IPS-18c (cell line): ENCODE measurements at regions not wholly inside any gene's neighbourhood (a gene's known extent, or its start where the extent isn't known, plus 50 kb on each side); places are given as distances from the start of the nearest gene placed in this dataset.
"Not testable (repeated sequence)": the region's sequence is repeated elsewhere in the genome, so short reads cannot be mapped to it uniquely, and the experiment has no call there.

Experiments
- H3K4me3 ChIP-seq: 2 replicates; pipeline ENCODE4 v1.7.0; 2013; ENCODE audit warnings: low read depth, mild to moderate bottlenecking, low read length, moderate library complexity; ENCODE audit not compliant: insufficient read depth
- H3K9me3 ChIP-seq: one replicate; pipeline ENCODE4 v1.6.1; 2013; ENCODE audit warnings: mild to moderate bottlenecking, low read length, moderate library complexity; ENCODE audit not compliant: control insufficient read depth, insufficient read depth

DNA sequence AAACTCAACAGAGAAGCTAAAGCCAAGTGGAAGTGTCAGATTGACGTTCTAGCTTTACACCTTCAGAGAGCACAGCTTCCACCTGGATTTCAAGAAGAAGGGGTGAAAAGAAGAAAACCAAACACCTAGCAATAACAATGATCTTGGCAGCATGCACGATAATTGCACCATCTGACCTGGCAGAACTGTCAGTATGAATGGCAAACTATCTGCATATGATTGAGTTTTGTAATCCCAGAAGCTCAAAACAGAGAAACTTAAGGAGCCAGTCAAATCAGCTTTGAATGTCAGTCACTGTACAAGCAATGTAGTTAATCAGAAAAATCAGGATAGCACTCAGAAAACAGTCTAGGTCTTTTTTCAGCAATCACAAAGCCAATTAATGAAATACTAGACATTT lies 427.1 kb downstream of the ZFHX3 start:
- no peak overlapping the region for H3K4me3 ChIP-seq
- no peaks in the 10 kb centered on the region for H3K9me3 ChIP-seq

DNA sequence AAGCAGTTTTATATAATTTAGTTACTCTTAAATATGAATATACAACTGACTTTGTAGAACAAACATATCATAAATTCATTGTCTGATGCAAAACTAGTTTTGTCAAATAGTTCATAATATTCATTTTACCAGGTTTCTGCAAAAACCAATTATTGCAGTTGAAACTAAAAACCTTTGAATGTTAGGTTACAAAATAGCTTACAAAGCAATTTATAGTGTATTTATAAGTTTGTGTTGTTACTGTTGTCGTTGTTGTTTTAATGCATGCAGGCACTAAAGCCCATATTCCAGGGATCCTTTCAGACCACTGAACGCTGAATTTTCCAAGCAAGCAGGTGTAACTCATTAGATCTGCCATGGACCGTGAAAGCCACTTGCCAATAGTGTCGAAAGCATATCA lies 427.6 kb downstream of the ZFHX3 start:
- no peak overlapping the region for H3K4me3 ChIP-seq
- H3K9me3 ChIP-seq = no peaks in the 10 kb centered on the region

DNA sequence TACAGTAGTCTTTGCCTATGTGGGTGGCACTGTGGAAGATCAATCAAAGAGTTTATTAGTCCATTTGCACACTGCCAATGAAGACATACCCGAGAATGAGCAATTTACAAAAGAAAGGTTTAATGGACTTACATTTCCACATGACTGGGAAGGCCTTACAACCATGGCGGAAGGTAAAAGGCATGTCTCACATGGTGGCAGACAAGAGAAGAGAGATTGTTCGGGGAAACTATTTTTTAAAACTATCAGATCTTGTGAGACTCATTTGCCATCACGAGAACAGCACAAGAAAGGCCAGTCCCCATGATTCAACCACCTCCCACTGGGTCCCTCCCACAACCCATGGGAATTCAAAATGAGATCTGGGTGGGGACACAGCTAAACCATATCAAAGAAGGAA lies 432.1 kb downstream of the ZFHX3 start:
- Histone ChIP-seq H3K9me3 (no peaks in the 10 kb centered on the region), H3K4me3 (no peak overlapping the region)

DNA sequence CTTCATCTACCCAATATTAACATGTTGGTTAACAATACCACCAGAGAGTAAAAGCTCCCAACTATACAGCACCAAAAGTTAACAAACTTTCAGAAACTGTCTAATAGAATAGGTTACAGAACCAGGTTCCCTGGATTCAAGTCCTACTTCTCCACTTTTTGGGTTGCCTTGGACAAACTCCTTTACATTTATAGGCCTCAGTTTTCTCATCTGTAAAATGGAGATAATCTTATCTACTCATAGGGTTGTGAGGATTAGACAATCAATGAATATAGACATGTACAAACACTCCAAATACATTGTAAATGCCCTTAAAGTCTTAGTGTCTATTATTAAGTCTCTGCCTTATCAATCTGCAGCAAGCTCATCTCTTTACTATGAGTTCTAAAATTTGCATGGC lies 435.2 kb downstream of the ZFHX3 start:
- Histone ChIP-seq H3K4me3 (no peak overlapping the region), H3K9me3 (no peaks in the 10 kb centered on the region)

DNA sequence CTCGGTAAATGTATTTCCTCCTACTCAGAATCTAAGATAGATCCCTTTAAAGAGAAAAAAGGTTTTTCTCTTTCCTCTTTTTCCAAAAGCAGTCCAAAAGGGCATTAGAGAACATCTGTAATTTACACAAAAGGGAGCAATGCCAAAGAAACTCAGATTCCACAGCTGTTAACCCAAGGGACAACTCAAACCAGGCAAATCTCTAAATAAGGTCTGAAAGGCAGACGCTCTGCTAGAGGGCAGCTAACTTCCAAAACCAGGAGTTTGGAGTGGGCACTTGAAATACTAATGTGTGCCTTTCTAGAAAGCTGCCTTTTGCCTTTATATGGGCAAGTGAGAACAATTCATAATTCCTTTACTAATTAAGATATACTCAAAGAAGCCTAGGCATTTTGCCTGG lies 435.7 kb downstream of the ZFHX3 start:
- no peaks in the 10 kb centered on the region for H3K9me3 ChIP-seq
- no peak overlapping the region for H3K4me3 ChIP-seq

DNA sequence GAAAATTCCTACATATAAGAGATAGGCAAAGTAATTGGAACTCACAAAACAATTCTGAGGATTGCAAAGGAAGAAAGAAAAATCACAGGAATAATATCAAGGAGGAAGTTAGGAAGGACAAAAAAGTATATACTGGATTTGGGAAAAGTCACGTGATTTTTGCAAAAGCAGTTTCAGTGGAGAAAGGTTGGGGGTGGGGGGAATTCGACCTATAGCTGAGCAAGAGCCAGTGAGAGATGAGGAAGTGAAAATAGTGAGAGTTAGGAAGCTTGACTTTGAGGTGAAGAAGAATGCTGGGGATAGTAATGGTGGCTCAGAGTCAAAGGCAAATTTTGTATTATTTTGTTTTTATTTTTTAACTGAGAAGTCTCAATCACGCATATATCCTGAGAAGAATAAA lies 438.0 kb upstream of the PMFBP1 start:
- H3K4me3 ChIP-seq = no peak overlapping the region
- H3K9me3 ChIP-seq = no peaks in the 10 kb centered on the region

DNA sequence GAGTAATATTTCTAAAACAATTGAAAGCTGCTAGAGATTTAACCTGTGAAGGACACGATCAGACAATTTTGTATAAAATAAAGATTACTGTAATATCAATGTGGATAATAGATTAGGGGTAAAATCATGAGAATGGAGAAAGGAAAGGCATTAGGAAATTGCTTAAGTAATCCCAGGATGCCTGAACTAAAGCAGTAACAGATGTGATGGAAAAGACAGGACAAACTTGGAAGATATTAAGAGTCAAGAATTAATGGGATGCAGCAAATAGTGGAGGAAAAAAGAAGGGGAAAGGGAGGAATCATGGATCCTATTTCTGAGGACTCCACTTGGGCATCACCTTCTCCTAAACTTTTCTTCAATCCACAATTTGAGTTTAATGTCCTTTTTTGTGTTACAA lies 437.1 kb upstream of the PMFBP1 start:
- no peak overlapping the region for H3K4me3 ChIP-seq
- H3K9me3 ChIP-seq = no peaks in the 10 kb centered on the region

DNA sequence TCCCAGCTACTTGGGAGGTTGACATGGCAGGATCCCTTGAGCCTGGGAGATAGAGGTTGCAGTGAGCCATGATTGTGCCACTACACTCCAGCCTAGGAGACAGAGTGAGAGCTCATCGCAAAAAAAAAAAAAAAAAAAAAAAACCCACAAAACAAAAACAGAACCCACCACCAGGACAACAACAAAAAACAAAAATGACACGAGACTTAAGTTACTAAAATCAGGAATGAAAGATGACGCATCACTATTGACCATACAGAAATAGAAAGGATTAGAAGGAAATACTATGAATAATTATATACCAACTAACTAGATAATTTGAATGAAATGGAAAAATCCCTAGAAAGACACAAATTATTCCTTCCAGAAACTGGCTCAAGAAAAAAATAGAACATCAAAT lies 432.4 kb upstream of the PMFBP1 start:
- no peak overlapping the region for H3K4me3 ChIP-seq

DNA sequence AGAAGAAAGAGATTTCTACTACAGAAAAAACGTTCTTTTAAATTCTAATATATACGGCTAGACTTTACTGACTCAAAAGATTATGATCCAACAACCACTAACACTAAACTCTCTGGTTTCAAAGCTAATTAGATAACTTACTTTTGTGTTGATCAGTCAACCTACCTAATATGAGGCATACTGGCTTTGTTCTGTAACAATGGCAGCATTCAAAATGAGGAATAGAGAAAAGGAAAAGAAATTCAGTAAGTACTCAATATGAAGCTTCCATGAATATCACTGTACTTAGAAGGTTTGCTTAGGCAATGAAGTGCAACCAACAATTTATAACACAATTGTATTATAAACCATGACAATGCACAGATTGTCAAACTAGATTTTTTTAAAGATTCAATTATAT lies 430.5 kb upstream of the PMFBP1 start:
- H3K9me3 ChIP-seq = no peaks in the 10 kb centered on the region
- no peak overlapping the region for H3K4me3 ChIP-seq

More for the DNA sequence above, 432.4 kb upstream of the PMFBP1 start:
- no peaks in the 10 kb centered on the region for H3K9me3 ChIP-seq

DNA sequence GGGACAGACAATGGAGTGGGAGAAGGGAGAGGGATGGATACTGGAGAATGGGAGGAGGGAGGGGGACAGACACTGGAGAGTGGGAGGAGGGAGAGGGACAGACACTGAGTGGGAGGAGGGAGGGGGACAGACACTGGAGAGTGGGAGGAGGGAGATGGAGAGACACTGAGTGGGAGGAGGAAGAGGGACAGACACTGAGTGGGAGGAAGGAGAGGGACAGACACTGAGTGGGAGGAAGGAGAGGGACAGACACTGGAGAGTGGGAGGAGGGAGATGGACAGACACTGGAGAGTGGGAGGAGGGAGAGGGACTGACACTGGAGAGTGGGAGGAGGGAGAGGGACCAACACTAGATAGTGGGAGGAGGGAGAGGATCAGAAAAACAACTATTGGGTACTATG lies 426.7 kb upstream of the PMFBP1 start:
- no peaks in the 10 kb centered on the region for H3K9me3 ChIP-seq
- no peak overlapping the region for H3K4me3 ChIP-seq

DNA sequence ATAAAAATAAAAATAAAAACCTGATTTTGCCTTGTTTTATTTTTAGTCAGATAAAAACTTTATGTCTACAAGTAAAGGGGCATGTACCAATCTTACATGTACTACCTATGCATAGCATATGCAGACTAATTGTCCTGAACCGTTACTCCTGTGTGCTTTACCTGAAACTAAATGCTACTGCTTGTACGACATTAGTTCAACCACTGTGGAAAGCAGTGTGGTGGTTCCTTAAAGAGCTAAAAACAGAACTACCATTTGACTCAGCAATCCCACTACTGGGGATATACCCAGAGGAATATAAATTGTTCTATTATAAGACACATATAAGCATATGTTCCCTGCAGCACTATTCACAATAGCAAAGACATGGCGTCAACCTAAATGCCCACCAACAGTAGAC lies 426.0 kb upstream of the PMFBP1 start:
- Histone ChIP-seq H3K9me3 (no peaks in the 10 kb centered on the region), H3K4me3 (no peak overlapping the region)

DNA sequence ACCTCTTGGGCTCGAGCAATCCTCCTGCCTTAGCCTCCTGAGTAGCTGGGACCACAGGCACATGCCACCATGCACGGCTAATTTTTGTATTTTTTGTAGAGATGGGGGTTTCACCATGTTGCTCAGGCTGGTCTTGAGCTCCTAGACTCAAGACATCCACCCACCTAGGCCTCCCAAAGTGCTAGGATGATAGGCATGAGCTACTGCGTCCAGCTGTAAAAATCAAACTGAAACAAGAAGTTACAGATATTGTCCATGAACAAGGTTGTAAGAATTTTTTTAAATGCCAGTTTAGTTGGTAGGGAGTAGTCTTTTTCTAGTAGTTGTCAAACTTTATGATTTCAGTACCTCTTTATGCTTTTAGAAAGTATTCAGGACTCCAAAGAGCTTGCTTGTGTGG lies 424.4 kb upstream of the PMFBP1 start:
- no peaks in the 10 kb centered on the region for H3K9me3 ChIP-seq
- H3K4me3 ChIP-seq = no peak overlapping the region

DNA sequence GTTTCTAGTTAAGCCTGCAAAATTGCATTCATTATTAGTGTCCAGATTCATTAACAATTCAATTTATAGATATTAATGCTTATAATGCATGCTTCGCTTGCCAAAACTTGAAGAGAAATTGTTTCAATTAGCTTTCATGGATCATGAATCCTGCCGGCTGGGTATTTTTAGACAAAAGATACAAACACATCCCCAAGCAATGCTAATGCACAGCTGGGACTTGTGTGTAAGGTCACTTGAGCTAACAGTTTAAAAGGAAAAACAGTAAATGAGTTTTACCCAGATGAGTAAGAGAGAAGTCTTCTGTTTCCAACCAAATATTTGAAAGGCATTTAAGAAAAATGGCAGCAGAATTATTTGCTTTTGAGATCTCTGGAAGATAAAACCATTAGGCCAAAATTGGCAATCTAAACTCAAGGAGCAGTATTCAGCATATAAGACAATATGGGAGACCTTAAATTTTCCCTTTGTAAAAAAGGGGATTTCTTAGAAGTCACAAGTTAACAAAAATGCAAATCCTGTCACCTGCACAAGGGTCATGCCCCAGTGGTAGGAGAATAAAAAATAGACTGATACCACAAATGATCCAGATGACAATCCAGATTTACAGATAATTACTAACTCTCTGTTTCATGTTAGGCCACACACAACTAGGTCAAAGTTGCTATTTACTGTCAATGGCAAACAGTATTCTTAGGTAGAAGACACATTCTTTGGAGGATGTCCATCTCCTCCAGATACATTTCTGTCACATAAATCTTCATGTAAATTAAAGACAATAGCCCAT lies 418.4 kb upstream of the PMFBP1 start:
- Histone ChIP-seq H3K9me3 (no peaks in the 10 kb centered on the region), H3K4me3 (no peak overlapping the region)

DNA sequence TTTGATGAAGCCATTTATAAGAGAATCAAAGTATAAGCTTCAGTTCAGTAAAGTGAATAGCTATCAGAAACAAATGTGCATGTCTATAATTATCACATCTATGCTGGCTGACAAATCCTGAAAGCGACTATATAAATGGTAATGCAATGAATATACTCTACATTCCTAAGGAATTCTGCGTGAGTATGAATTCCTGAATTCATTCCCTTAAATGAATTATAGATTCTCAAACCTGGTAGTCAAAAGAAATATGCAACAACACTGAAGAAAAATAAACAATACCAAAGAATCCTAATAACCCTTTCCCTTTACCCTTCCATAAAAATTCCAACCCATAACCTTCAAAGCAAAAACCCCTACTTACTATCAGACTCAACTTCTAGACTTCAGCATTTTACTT lies 416.6 kb upstream of the PMFBP1 start:
- no peaks in the 10 kb centered on the region for H3K9me3 ChIP-seq
- H3K4me3 ChIP-seq = no peak overlapping the region

DNA sequence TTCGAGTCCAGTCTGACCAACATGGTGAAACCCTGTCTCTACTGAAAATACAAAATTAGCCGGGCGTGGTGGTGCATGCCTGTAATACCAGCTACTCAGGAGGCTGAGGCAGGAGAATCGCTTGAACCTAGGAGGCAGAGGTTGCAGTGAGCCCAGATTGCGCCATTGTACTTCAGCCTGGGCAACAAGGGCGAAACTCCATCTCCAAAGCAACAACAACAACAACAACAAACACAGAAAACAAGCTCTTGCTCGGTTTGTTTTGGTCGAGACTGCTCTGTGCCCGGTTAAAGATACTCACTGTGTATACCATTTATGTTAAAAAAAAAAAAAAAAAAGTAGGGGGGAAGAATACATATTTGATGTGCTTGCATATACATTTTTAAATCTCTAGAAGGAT lies 406.1 kb upstream of the PMFBP1 start:
- not testable (repeated sequence) for H3K4me3 ChIP-seq, H3K9me3 ChIP-seq

DNA sequence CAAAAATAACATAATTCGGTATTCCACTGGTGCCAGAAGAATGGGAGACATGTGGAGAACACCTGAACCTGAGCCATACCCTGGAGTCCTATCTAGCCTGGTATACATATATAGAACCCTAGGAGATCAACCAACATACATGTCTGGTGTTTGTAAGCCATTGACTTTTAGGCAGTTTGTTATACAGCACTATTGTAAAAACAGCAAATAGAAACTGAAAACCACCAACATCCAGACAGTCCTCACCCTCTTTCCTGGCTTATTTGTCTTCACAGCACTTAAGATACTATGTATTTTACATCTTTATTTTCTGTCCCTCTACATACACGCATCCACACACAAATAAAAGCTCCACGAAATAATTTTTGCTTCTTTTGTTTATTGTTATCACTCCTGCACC lies 404.2 kb upstream of the PMFBP1 start:
- Histone ChIP-seq H3K9me3 (peaks cover under 1% of the 10 kb centered on the region), H3K4me3 (no peak overlapping the region)

DNA sequence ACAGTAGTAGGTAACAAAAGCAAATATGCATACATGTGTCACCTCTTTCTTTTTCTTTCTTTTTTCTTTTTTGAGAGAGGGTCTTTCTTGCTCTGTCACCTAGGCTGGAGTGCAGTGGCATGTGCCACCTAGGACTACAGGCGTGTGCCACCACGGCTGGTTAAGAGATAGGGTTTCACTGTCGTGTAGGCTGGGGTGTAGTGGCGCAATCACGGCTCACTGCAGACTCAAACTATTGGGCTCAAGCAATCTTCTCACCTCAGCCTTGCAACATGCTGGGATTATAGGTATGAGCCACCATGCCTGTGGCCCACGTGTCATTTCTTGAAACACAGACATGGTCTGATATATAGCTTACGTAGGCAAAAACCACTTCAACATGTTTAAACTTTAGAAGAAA lies 397.7 kb upstream of the PMFBP1 start:
- Histone ChIP-seq H3K9me3 (no peaks in the 10 kb centered on the region), H3K4me3 (no peak overlapping the region)

DNA sequence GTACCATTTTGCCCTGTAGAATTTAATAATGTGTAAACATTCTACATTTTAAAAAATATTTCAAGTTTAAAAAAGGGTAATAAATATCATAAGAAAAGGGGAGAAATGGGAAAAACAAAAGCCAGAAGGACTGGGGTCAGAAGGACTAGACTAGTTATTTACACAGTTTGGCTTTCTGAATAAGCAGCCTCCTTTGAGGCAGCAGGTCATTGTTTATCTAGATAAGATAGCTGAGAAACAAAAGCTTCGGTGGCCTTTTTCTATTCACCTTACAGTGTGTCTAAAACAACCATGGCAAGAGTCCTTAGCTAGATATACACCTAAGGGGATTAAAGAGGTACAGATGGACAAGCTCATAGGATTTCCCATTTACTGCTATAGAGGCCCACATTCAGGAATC lies 396.5 kb upstream of the PMFBP1 start:
- H3K4me3 ChIP-seq = no peak overlapping the region
- no peaks in the 10 kb centered on the region for H3K9me3 ChIP-seq

DNA sequence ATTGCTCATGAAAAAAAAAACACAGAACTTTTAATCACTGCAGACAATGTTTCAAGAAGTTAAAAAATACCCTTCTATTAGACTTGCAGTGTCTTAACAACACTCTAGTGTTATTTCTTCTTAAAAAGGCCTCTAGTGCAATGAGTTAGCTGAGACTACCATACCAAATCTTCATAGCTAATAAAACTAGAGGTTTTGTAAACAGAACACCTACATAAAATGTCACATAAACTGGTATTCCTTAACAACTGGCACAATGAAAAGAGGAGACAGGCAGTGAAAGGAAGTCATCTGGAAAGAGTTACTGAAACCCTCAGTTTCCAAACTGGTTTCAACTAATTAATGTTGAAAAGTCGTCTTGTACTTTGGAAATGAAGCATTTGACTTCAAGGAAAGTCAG lies 394.2 kb upstream of the PMFBP1 start:
- H3K9me3 ChIP-seq = no peaks in the 10 kb centered on the region
- no peak overlapping the region for H3K4me3 ChIP-seq
